ENCODE measurements at regions not wholly inside any gene's neighbourhood (a gene's known extent, or its start where the extent isn't known, plus 50 kb on each side); places are given as distances from the start of the nearest gene placed in this dataset.
"Not testable (repeated sequence)": the region's sequence is repeated elsewhere in the genome, so short reads cannot be mapped to it uniquely, and the experiment has no call there.

DNA sequence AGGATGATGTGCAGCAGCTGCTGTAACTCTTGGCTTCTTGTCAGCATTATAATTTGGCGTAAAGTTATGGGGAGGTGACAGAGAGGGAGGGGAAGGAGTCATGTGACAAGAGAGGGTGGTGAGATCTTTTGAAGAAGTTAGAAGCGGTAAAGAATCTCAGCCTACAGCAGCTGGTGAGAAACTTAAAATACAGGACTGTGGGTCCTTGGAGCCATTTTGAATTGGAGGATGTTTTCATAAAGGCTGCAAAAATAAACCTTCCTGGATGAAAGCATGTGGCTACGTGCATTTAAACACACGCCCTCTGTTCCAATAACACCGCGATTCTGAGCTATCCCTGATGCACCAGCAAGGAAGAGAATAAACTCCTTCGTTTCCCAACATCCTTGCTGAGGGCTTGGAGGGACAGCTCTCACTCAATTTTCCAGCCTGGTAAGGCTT is 133.7 kb downstream of the TMEM30B start:
- Histone ChIP-seq H3K4me3 (no peak overlapping the region), H3K9me2 (ENCODE audit: insufficient read depth) (no peaks in the 10 kb centered on the region), H3K9me3 (ENCODE audit: low read depth) (no peaks in the 10 kb centered on the region), H3F3A (ENCODE audit: insufficient read depth) (peaks cover 41% of the 10 kb centered on the region), H3K4me1 (ENCODE audit: insufficient read depth) (peaks cover 31% of the 10 kb centered on the region), H3K4me2 (ENCODE audit: unreplicated experiment) (no peak overlapping the region), H3K79me2 (ENCODE audit: insufficient read depth) (no peaks in the 10 kb centered on the region), H3K36me3 (ENCODE audit: low read depth) (no peaks in the 10 kb centered on the region), H2AFZ (no peak overlapping the region), H3K9ac (no peak overlapping the region), H4K20me1 (ENCODE audit: insufficient read depth) (no peaks in the 10 kb centered on the region), H3K27me3 (replicated peaks; ENCODE audit: insufficient read depth) (no peaks in the 10 kb centered on the region), H3K27ac (no peak overlapping the region)
- 87% methylated on average over 7 of the region's 7 CpGs for WGBS, 2 experiments (ENCODE audit: low coverage in 1 of 2, low lambda C conversion rate in 2 of 2, missing lambda C conversion rate in 2 of 2)
- in situ Hi-C loops (cut with MboI), result no loop called here
- DNase-seq, result no peak
- TF ChIP-seq EZH2 (IDR thresholded peaks at IDR 0.05; ENCODE audit: insufficient read depth, poor library complexity, severe bottlenecking), result no peak
- TF ChIP-seq EZH2phosphoT487 (IDR thresholded peaks at IDR 0.05; ENCODE audit: insufficient read depth, low read depth), result no peak

DNA sequence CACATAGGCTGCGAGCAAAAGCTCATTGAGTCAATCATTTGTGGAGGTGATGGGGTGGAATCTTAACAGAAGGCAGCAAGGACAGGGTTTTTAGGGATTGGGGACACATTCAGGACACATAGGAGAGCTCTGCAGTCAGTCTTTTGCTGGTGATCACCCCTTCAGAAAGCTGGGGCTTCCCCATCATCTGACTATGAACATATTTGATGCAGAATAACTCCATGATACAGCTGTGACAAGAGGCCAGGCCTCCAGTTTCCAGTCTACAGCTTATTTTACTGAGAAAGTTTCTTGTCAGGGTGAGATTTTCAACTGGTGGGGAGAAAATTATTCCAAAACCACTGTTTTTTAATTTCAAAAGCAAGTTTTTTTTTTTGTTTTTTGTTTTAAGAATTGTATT is 134.2 kb downstream of the TMEM30B start:
- no peak overlapping the region for H3K9ac ChIP-seq
- H3K36me3 ChIP-seq (ENCODE audit: low read depth), result no peaks in the 10 kb centered on the region
- H3K4me2 ChIP-seq (ENCODE audit: unreplicated experiment), result no peak overlapping the region
- in situ Hi-C loops (cut with MboI), result no loop called here
- H3K27ac ChIP-seq, result peak overlapping the region; percentile 91
- WGBS, 2 experiments (ENCODE audit: low coverage in 1 of 2, low lambda C conversion rate in 2 of 2, missing lambda C conversion rate in 2 of 2), result 90 to 100% methylated on average over 1 of the region's 1 CpG
- H3K79me2 ChIP-seq (ENCODE audit: insufficient read depth), result no peaks in the 10 kb centered on the region
- no peak for TF ChIP-seq EZH2phosphoT487 (IDR thresholded peaks at IDR 0.05; ENCODE audit: insufficient read depth, low read depth)
- TF ChIP-seq EZH2 (IDR thresholded peaks at IDR 0.05; ENCODE audit: insufficient read depth, poor library complexity, severe bottlenecking), result no peak
- DNase-seq, result no peak
- H3K9me3 ChIP-seq (ENCODE audit: low read depth), result no peaks in the 10 kb centered on the region
- peaks cover 41% of the 10 kb centered on the region for H3F3A ChIP-seq (ENCODE audit: insufficient read depth)
- no peaks in the 10 kb centered on the region for H3K9me2 ChIP-seq (ENCODE audit: insufficient read depth)
- no peak overlapping the region for H2AFZ ChIP-seq
- H3K27me3 ChIP-seq (replicated peaks; ENCODE audit: insufficient read depth), result no peaks in the 10 kb centered on the region
- H3K4me1 ChIP-seq (ENCODE audit: insufficient read depth), result peaks cover 31% of the 10 kb centered on the region
- H3K4me3 ChIP-seq, result no peak overlapping the region
- H4K20me1 ChIP-seq (ENCODE audit: insufficient read depth), result no peaks in the 10 kb centered on the region

DNA sequence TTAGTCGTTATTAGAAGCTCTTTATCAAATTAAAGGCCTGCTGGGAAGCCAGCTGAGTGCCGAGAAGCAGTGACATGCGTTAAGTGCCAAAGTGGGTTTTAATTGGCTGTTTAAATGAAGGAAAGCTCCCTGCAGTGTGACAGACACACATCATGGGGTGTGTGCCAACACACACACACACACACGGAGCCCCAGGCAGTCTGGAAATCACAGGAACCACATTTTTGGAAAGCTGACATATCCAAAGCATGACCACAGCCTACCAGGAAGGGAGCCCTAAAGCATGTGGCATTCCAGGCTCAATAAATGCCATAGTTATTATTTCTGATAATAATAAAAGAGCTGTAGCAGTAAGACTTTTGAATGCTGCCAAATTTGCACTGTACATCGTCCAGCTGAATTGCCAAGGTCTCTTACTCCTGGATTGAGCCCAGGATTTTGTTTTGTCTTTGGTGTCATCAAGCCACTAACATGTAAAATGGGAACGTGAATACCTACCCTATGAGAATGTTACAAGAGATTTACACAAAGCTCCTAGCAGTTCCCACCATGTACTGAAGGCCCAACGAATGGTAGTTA is 135.1 kb downstream of the TMEM30B start:
- peak overlapping the region; percentile 61 for H3K9ac ChIP-seq
- H3K36me3 ChIP-seq (ENCODE audit: low read depth), result no peaks in the 10 kb centered on the region
- no peaks in the 10 kb centered on the region for H3K9me3 ChIP-seq (ENCODE audit: low read depth)
- H3K27me3 ChIP-seq (replicated peaks; ENCODE audit: insufficient read depth), result no peaks in the 10 kb centered on the region
- H3K27ac ChIP-seq, result peak overlapping the region; percentile 91
- H3K4me3 ChIP-seq, result peak overlapping the region; percentile 11
- peaks cover 44% of the 10 kb centered on the region for H3F3A ChIP-seq (ENCODE audit: insufficient read depth)
- in situ Hi-C loops (cut with MboI), result no loop called here
- H3K9me2 ChIP-seq (ENCODE audit: insufficient read depth), result no peaks in the 10 kb centered on the region
- 0 out of 2 replicates have a peak overlapping the region, but pooled peaks have one; percentile 1 for H2AFZ ChIP-seq
- H4K20me1 ChIP-seq (ENCODE audit: insufficient read depth), result no peaks in the 10 kb centered on the region
- peak; percentile 82 for DNase-seq
- H3K79me2 ChIP-seq (ENCODE audit: insufficient read depth), result no peaks in the 10 kb centered on the region
- H3K4me2 ChIP-seq (ENCODE audit: unreplicated experiment), result peak overlapping the region; percentile 52
- peaks cover 32% of the 10 kb centered on the region for H3K4me1 ChIP-seq (ENCODE audit: insufficient read depth)
- TF ChIP-seq EZH2 (IDR thresholded peaks at IDR 0.05; ENCODE audit: insufficient read depth, poor library complexity, severe bottlenecking), result no peak
- no peak for TF ChIP-seq EZH2phosphoT487 (IDR thresholded peaks at IDR 0.05; ENCODE audit: insufficient read depth, low read depth)
- WGBS, 2 experiments (ENCODE audit: low coverage in 1 of 2, low lambda C conversion rate in 2 of 2, missing lambda C conversion rate in 2 of 2), result 17 to 22% methylated on average over 7 of the region's 7 CpGs

GRCh38 chr14:61145034-61145902 is 135.9 kb downstream of the TMEM30B start:
- no peaks in the 10 kb centered on the region for H3K36me3 ChIP-seq (ENCODE audit: low read depth)
- peak overlapping the region; percentile 61 for H3K9ac ChIP-seq
- WGBS, 2 experiments (ENCODE audit: low coverage in 1 of 2, low lambda C conversion rate in 2 of 2, missing lambda C conversion rate in 2 of 2), result 11 to 15% methylated on average over 8 of the region's 8 CpGs
- H3K4me2 ChIP-seq (ENCODE audit: unreplicated experiment), result peak overlapping the region; percentile 52
- DNase-seq, result peak; percentile 94
- in situ Hi-C loops (cut with MboI), result no loop called here
- H4K20me1 ChIP-seq (ENCODE audit: insufficient read depth), result no peaks in the 10 kb centered on the region
- no peaks in the 10 kb centered on the region for H3K27me3 ChIP-seq (replicated peaks; ENCODE audit: insufficient read depth)
- peak overlapping the region; percentile 91 for H3K27ac ChIP-seq
- H2AFZ ChIP-seq, result 0 out of 2 replicates have a peak overlapping the region, but pooled peaks have one; percentile 1
- peaks cover 28% of the 10 kb centered on the region for H3K4me1 ChIP-seq (ENCODE audit: insufficient read depth)
- H3K4me3 ChIP-seq, result peak overlapping the region; percentile 11
- H3K9me2 ChIP-seq (ENCODE audit: insufficient read depth), result no peaks in the 10 kb centered on the region
- H3K79me2 ChIP-seq (ENCODE audit: insufficient read depth), result no peaks in the 10 kb centered on the region
- TF ChIP-seq EZH2 (IDR thresholded peaks at IDR 0.05; ENCODE audit: insufficient read depth, poor library complexity, severe bottlenecking) (no peak), EZH2phosphoT487 (IDR thresholded peaks at IDR 0.05; ENCODE audit: insufficient read depth, low read depth) (0 out of 2 replicates have a peak, but pooled peaks have one; percentile 60)
- no peaks in the 10 kb centered on the region for H3K9me3 ChIP-seq (ENCODE audit: low read depth)
- peaks cover 40% of the 10 kb centered on the region for H3F3A ChIP-seq (ENCODE audit: insufficient read depth)

DNA sequence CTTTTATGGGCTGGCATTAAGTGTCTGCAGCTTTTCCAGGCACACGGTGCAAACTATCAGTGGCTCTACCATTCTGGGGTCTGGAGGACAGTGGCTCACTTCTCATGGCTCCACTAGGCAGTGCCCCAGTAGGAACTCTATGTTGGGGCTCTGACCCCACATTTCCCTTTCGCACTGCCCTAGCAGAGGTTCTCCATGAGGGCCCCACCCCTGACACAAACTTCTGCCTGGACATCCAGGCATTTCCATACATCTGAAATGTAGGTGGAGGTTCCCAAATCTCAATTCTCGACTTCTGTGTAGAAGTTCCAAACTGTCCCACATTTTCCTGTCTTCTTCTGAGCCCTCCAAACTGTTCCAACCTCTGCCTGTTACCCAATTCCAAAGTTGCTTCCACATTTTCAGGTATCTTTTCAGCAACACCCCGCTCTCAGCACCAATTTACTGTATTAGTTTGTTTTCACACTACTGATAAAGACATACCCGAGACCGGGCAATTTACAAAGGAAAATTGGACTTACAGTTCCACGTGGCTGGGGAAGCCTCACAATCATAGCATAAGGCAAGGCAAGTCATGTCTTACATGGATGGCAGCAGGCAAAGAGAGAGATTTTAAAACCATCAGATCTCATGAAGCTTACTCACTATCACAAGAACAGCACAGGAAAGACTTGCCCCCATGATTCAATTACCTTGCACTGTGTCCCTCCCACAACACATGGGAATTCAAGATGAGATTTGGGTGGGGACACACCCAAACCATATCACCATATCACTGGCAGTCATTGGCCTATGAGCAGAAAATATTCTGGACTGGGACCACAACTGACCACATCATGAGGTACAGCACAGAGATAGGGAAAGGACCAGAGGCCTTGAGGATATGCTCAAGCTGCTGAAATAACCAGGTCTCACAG is 136.8 kb downstream of the TMEM30B start:
- WGBS, 2 experiments (ENCODE audit: low coverage in 1 of 2, low lambda C conversion rate in 2 of 2, missing lambda C conversion rate in 2 of 2), result 97 to 98% methylated on average over 7 of the region's 7 CpGs
- Histone ChIP-seq H3K27ac (peak overlapping the region; percentile 91), H3K9ac (peak overlapping the region; percentile 39), H3K4me1 (ENCODE audit: insufficient read depth) (peaks cover 28% of the 10 kb centered on the region), H3F3A (ENCODE audit: insufficient read depth) (peaks cover 40% of the 10 kb centered on the region)
- H2AFZ ChIP-seq; H4K20me1 ChIP-seq (ENCODE audit: insufficient read depth); H3K27me3 ChIP-seq (replicated peaks; ENCODE audit: insufficient read depth); H3K4me2 ChIP-seq (ENCODE audit: unreplicated experiment); H3K79me2 ChIP-seq (ENCODE audit: insufficient read depth); H3K9me3 ChIP-seq (ENCODE audit: low read depth); H3K4me3 ChIP-seq; H3K36me3 ChIP-seq (ENCODE audit: low read depth); DNase-seq; H3K9me2 ChIP-seq (ENCODE audit: insufficient read depth); in situ Hi-C loops (cut with MboI): not testable (repeated sequence)

Measured in GM23248 (cell line).